Upper lobe of left lung (tissue), 6 donors: ENCODE measurements at regions not wholly inside any gene's neighbourhood (a gene's known extent, or its start where the extent isn't known, plus 50 kb on each side); places are given as distances from the start of the nearest gene placed in this dataset.
A peak's percentile ranks its signal among the peaks of the same experiment; 100 is the strongest.

Experiments used
- ATAC-seq, 2 donors: fragments of 200-7000 bp; cut with Tn5 transposase; one replicate each; pipeline ENCODE4 v1.9.1; 2022; ENCODE audit warnings: mild to moderate bottlenecking in 2 of 2, moderate library complexity in 2 of 2; ENCODE audit not compliant: low FRiP score in 2 of 2
- DNase-seq, 2 donors: peaks; one replicate each; pipeline ENCODE4 v3.0.0-alpha.2; 2019 to 2020
- H3K27ac ChIP-seq, 4 donors: fragments of 200-600 bp; sonication (generic); one replicate each; pipeline ENCODE4 v1.5.1; 2016 to 2019
- H3K27me3 ChIP-seq, 4 donors: fragments of 200-600 bp; sonication (generic); one replicate each; pipeline ENCODE4 v1.5.1; 2017 to 2019
- H3K36me3 ChIP-seq, 4 donors: fragments of 200-600 bp; sonication (generic); one replicate each; pipeline ENCODE4 v1.5.1; 2016 to 2019
- H3K4me1 ChIP-seq, 4 donors: fragments of 200-600 bp; sonication (generic); one replicate each; pipeline ENCODE4 v1.5.1; 2018 to 2019
- H3K4me3 ChIP-seq, 4 donors: fragments of 200-600 bp; sonication (generic); one replicate each; pipeline ENCODE4 v1.5.1; 2017 to 2019; ENCODE audit warnings: mild to moderate bottlenecking in 2 of 4, moderate library complexity in 1 of 4
- H3K9me3 ChIP-seq, 4 donors: fragments of 200-600 bp; sonication (generic); one replicate each; pipeline ENCODE4 v1.5.1; 2018 to 2019
- CTCF ChIP-seq, 6 experiments: fragments of 450-650 bp in 4 of 6; fragments of 200-600 bp in 2 of 6; sonication (generic) in 2 of 6; IDR thresholded peaks; one replicate each; pipeline ENCODE4 v1.5.1; 2016 to 2019; ENCODE audit warnings: antibody characterized with exemption in 6 of 6
- EP300 ChIP-seq, 4 donors: sonication (generic); formaldehyde crosslinking; IDR thresholded peaks; one replicate each; pipeline ENCODE4 v1.5.1; 2017; ENCODE audit warnings: antibody characterized with exemption in 4 of 4, control low read depth in 2 of 4
- POLR2A ChIP-seq, 4 donors: fragments of 450-650 bp; IDR thresholded peaks; one replicate each; pipeline ENCODE4 v1.5.1; 2016 to 2017; ENCODE audit warnings: antibody characterized with exemption in 4 of 4, mild to moderate bottlenecking in 2 of 4
- POLR2AphosphoS5 ChIP-seq, 2 donors: sonication (generic); formaldehyde crosslinking; IDR thresholded peaks; one replicate each; pipeline ENCODE4 v1.5.1; 2017; ENCODE audit warnings: antibody characterized with exemption in 2 of 2
- WGBS, 2 donors: methylation state at CpG; one replicate each; pipeline ENCODE4 v1.1.5; 2017 to 2018; 5-methylcytosine and 5-hydroxymethylcytosine counted together
- donor health status: DM: no; HTN: no; CAD: no; lungs with moderate emphysema.
- donor health status: DM: no; HTN: yes; CAD: no; lungs with severe emphysema.

GRCh38 chr14:99064262-99064954 lies 207.6 kb downstream of the BCL11B start:
- H3K9me3 ChIP-seq: no peaks in the 10 kb centered on the region
- no peak overlapping the region for H3K27ac ChIP-seq
- TF ChIP-seq EP300 (IDR thresholded peaks at IDR 0.05) (no peak), POLR2A (IDR thresholded peaks at IDR 0.05) (no peak), CTCF (IDR thresholded peaks at IDR 0.05) (no peak), POLR2AphosphoS5 (IDR thresholded peaks at IDR 0.05) (no peak)
- DNase-seq (no peak), ATAC-seq (no peak)
- H3K36me3 ChIP-seq: no peaks in the 10 kb centered on the region
- H3K27me3 ChIP-seq: no peaks in the 10 kb centered on the region
- H3K4me1 ChIP-seq: no peaks in the 10 kb centered on the region
- WGBS, 2 donors: 66 to 72% methylated on average over 9 of the region's 9 CpGs
- H3K4me3 ChIP-seq: no peak overlapping the region

GRCh38 chr14:99065551-99065950 lies 206.4 kb downstream of the BCL11B start:
- no peak overlapping the region for H3K27ac ChIP-seq
- no peaks in the 10 kb centered on the region for H3K9me3 ChIP-seq
- no peaks in the 10 kb centered on the region for H3K4me1 ChIP-seq
- no peak for ATAC-seq
- H3K36me3 ChIP-seq: no peaks in the 10 kb centered on the region
- H3K4me3 ChIP-seq: no peak overlapping the region
- no peaks in the 10 kb centered on the region for H3K27me3 ChIP-seq
- 77 to 89% methylated on average over 3 of the region's 3 CpGs for WGBS, 2 donors
- TF ChIP-seq EP300 (IDR thresholded peaks at IDR 0.05): no peak
- TF ChIP-seq CTCF (IDR thresholded peaks at IDR 0.05): no peak
- TF ChIP-seq POLR2A (IDR thresholded peaks at IDR 0.05): no peak
- no peak for TF ChIP-seq POLR2AphosphoS5 (IDR thresholded peaks at IDR 0.05)
- DNase-seq: no peak

- no peak for ATAC-seq
- TF ChIP-seq CTCF (IDR thresholded peaks at IDR 0.05) (no peak), EP300 (IDR thresholded peaks at IDR 0.05) (no peak), POLR2A (IDR thresholded peaks at IDR 0.05) (no peak), POLR2AphosphoS5 (IDR thresholded peaks at IDR 0.05) (no peak)
- no peak overlapping the region for H3K4me3 ChIP-seq
- no peaks in the 10 kb centered on the region for H3K27me3 ChIP-seq
- no peaks in the 10 kb centered on the region for H3K36me3 ChIP-seq
- H3K9me3 ChIP-seq: peaks cover 0 to 2% (median 0%) of the 10 kb centered on the region in 4 donors
- WGBS, 2 donors: 85 to 90% methylated on average over 4 to 23 of the region's 23 CpGs
- no peaks in the 10 kb centered on the region for H3K4me1 ChIP-seq
- peak in 1 of 2 donors; percentile 71 for DNase-seq
- H3K27ac ChIP-seq: no peak overlapping the region
Measured at GRCh38 chr14:99066378-99066777, 205.6 kb downstream of the BCL11B start.

GRCh38 chr14:99067141-99067920 lies 204.7 kb downstream of the BCL11B start:
- Histone ChIP-seq H3K4me3 (no peak overlapping the region), H3K9me3 (peaks cover 0 to 2% (median 0%) of the 10 kb centered on the region in 4 donors), H3K36me3 (no peaks in the 10 kb centered on the region), H3K27me3 (no peaks in the 10 kb centered on the region), H3K4me1 (no peaks in the 10 kb centered on the region), H3K27ac (no peak overlapping the region)
- no peak for TF ChIP-seq POLR2A (IDR thresholded peaks at IDR 0.05)
- no peak for TF ChIP-seq EP300 (IDR thresholded peaks at IDR 0.05)
- TF ChIP-seq CTCF (IDR thresholded peaks at IDR 0.05): no peak
- TF ChIP-seq POLR2AphosphoS5 (IDR thresholded peaks at IDR 0.05): no peak
- ATAC-seq (peak; percentile 18 to 29), DNase-seq (no peak)
- 100% methylated on average over 2 of the region's 2 CpGs; no CpG with 5 or more reads in 1 of the 2 donors for WGBS, 2 donors
